ENCODE measurements at regions not wholly inside any gene's neighbourhood (a gene's known extent, or its start where the extent isn't known, plus 50 kb on each side); places are given as distances from the start of the nearest gene placed in this dataset.

DNA sequence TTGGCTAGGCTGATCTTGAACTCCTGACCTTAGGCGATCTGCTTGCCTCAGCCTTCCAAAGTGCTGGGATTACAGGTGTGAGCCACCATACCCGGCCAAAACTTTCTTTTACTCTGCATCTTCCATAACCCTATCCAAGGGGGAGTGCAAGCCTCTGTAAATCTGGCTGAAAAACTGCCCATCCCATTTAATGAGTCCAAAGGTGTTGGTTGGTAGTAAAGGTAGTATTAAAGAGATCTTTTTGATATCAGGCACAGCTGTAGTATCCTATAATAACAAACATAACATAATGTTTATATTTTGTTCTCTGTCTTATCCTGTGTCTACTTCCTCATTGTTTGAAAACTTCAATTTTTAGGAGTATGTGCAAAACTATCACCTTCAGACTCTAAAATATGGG lies 559.8 kb upstream of the ATXN8OS start:
- no peak for FAIRE-seq

GRCh38 chr13:69545551-69545950 lies 562.1 kb upstream of the ATXN8OS start:
- Histone ChIP-seq H3K27ac (ENCODE audit: control insufficient read depth, insufficient read depth) (no peak overlapping the region), H2AFZ (ENCODE audit: control insufficient read depth, low read depth, low read length) (no peak overlapping the region), H3K4me3 (no peak overlapping the region), H3K79me2 (ENCODE audit: control insufficient read depth, insufficient read depth, low read length) (no peaks in the 10 kb centered on the region), H3K4me2 (ENCODE audit: control insufficient read depth, insufficient read depth) (no peak overlapping the region), H3K9ac (ENCODE audit: control insufficient read depth, insufficient read depth, low read length) (no peak overlapping the region), H3K4me1 (ENCODE audit: control insufficient read depth, insufficient read depth, low read length) (no peaks in the 10 kb centered on the region), H4K20me1 (ENCODE audit: control insufficient read depth, insufficient read depth) (no peaks in the 10 kb centered on the region), H3K9me3 (replicated peaks; ENCODE audit: control insufficient read depth, insufficient read depth, low read length) (no peaks in the 10 kb centered on the region), H3K27me3 (replicated peaks in 1 of 2; ENCODE audit: control insufficient read depth in 2 of 2, insufficient read depth in 2 of 2, low read length in 1 of 2) (no peaks in the 10 kb centered on the region), H3K36me3 (ENCODE audit: control insufficient read depth in 2 of 2, insufficient read depth in 2 of 2, low read length in 1 of 2) (no peaks in the 10 kb centered on the region)
- ATAC-seq (no peak), FAIRE-seq (no peak), DNase-seq (ENCODE audit: low read depth, low spot score) (no peak)
- ChIA-PET SMC1A (ENCODE audit: uncharacterized antibody, unreplicated experiment) (interaction anchor here (1.0 to 1.6 kb wide), 4 partner anchors 11 to 313 kb away, joined by 3 to 4 read pairs (median 4); no protein-coding TSS in a partner anchor), POLR2A (no interaction called here), RAD21 (ENCODE audit: unreplicated experiment) (interaction anchor here (1.0 to 1.8 kb wide), 2 partner anchors 21 to 39 kb away, joined by 3 to 5 read pairs; no protein-coding TSS in a partner anchor), CTCF (interaction anchor here (0.6 to 1.7 kb wide), 3 partner anchors 9 to 39 kb away, joined by 3 to 7 read pairs (median 4); no protein-coding TSS in a partner anchor)
- BruUV-seq (replicated peaks) = no TSS peak
- intact Hi-C loops (cut with micrococcal nuclease; ENCODE audit: unreplicated experiment) = no loop called here
- 26% methylated on average over 1 of the region's 1 CpG for WGBS (ENCODE audit: insufficient coverage, insufficient replicate concordance, low lambda C conversion rate, missing lambda C conversion rate)
- in situ Hi-C loops (cut with MboI) = loop anchor here (10.0 kb wide), 1 partner anchor 309 kb away; no protein-coding TSS in a partner anchor
- TF ChIP-seq RFX5 (IDR thresholded peaks at IDR 0.05; ENCODE audit: low read depth, low read length) (no peak), PRDM15 (CRISPR knock-in tag; IDR thresholded peaks at IDR 0.05) (no peak), SMAD5 (IDR thresholded peaks at IDR 0.05; ENCODE audit: low read depth) (no peak), WRNIP1 (IDR thresholded peaks at IDR 0.05; ENCODE audit: borderline replicate concordance, low read depth, low read length) (no peak)

More for the DNA sequence above, 559.8 kb upstream of the ATXN8OS start:
- RAD21 ChIA-PET (ENCODE audit: unreplicated experiment) = interaction anchor here (0.8 kb wide), 1 partner anchor 22 kb away, joined by 3 read pairs; no protein-coding TSS in a partner anchor
- H3K79me2 ChIP-seq (ENCODE audit: control insufficient read depth, insufficient read depth, low read length) = no peaks in the 10 kb centered on the region
- H3K4me3 ChIP-seq = no peak overlapping the region
- 34% methylated on average over 2 of the region's 2 CpGs for WGBS (ENCODE audit: insufficient coverage, insufficient replicate concordance, low lambda C conversion rate, missing lambda C conversion rate)
- H3K4me1 ChIP-seq (ENCODE audit: control insufficient read depth, insufficient read depth, low read length) = no peaks in the 10 kb centered on the region
- POLR2A ChIA-PET = no interaction called here
- ATAC-seq (no peak; the same call in 1 of the 3 replicates), DNase-seq (ENCODE audit: low read depth, low spot score) (no peak)
- no peak overlapping the region for H3K4me2 ChIP-seq (ENCODE audit: control insufficient read depth, insufficient read depth)
- SMC1A ChIA-PET (ENCODE audit: uncharacterized antibody, unreplicated experiment) = no interaction called here
- TF ChIP-seq PKNOX1 (IDR thresholded peaks at IDR 0.05) = no peak
- TF ChIP-seq RAD51 (IDR thresholded peaks at IDR 0.05) = no peak
- no peak for TF ChIP-seq JUNB (IDR thresholded peaks at IDR 0.05)
- no peak for TF ChIP-seq DPF2 (IDR thresholded peaks at IDR 0.05)
- no peak for TF ChIP-seq POLR2AphosphoS5 (IDR thresholded peaks at IDR 0.05; ENCODE audit: low read length)
- no TSS peak for BruUV-seq (replicated peaks)
- CTCF ChIA-PET = interaction anchor here (1.5 kb wide), 1 partner anchor 8 kb away, joined by 6 read pairs; no protein-coding TSS in a partner anchor
- H3K9ac ChIP-seq (ENCODE audit: control insufficient read depth, insufficient read depth, low read length) = no peak overlapping the region
- no peak overlapping the region for H2AFZ ChIP-seq (ENCODE audit: control insufficient read depth, low read depth, low read length)
- no peaks in the 10 kb centered on the region for H3K36me3 ChIP-seq (ENCODE audit: control insufficient read depth in 2 of 2, insufficient read depth in 2 of 2, low read length in 1 of 2)
- H3K27ac ChIP-seq (ENCODE audit: control insufficient read depth, insufficient read depth) = no peak overlapping the region
- H3K9me3 ChIP-seq (replicated peaks; ENCODE audit: control insufficient read depth, insufficient read depth, low read length) = no peaks in the 10 kb centered on the region
- H4K20me1 ChIP-seq (ENCODE audit: control insufficient read depth, insufficient read depth) = no peaks in the 10 kb centered on the region
- in situ Hi-C loops (cut with MboI) = loop anchor here (10.0 kb wide), 1 partner anchor 307 kb away; no protein-coding TSS in a partner anchor
- intact Hi-C loops (cut with micrococcal nuclease; ENCODE audit: unreplicated experiment) = no loop called here
- H3K27me3 ChIP-seq (replicated peaks in 1 of 2; ENCODE audit: control insufficient read depth in 2 of 2, insufficient read depth in 2 of 2, low read length in 1 of 2) = no peaks in the 10 kb centered on the region
